ENCODE measurements at regions not wholly inside any gene's neighbourhood (a gene's known extent, or its start where the extent isn't known, plus 50 kb on each side); places are given as distances from the start of the nearest gene placed in this dataset.

- DNase-seq, result no peak
Measured at GRCh38 chr13:62964522-62964921, 1548.9 kb upstream of the PCDH20 start.

- no peak for DNase-seq
Measured at GRCh38 chr13:62960723-62961122, 1545.1 kb upstream of the PCDH20 start.

- DNase-seq, result no peak
Measured at GRCh38 chr13:62933809-62934208, 1518.2 kb upstream of the PCDH20 start.

- DNase-seq, result no peak
Measured at GRCh38 chr13:62932256-62932883, 1516.7 kb upstream of the PCDH20 start.

GRCh38 chr13:62931853-62932252 is 1516.2 kb upstream of the PCDH20 start:
- DNase-seq, result no peak

- no peak for DNase-seq
Measured at GRCh38 chr13:62924395-62924794, 1508.7 kb upstream of the PCDH20 start.

- DNase-seq, result no peak
Measured at GRCh38 chr13:62920159-62920558, 1504.5 kb upstream of the PCDH20 start.

- DNase-seq, result no peak
Measured at GRCh38 chr13:62919491-62919890, 1503.8 kb upstream of the PCDH20 start.

DNA sequence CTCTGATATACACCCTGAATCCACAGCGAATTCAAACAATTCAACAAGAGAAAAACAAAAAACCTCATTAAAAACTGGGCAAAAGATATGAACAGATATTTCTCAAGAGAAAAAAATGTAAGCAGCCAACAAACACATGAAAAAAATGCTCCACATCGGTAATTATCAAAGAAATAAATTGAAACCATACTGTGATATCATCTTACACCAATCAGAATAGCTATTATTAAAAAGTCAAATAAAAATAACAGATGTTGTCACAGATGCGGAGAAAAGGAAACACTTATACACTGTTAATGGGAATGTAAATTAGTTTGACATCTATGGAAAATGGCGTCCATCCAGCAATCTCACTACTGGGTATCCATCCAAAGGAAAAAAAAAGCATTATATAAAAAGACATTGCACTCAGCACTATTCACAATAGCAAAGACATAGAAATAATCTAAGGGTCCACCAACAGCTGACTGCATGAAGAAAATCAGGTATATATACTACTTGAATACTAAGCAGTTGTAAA is 1495.0 kb upstream of the PCDH20 start:
- DNase-seq, result no peak

GRCh38 chr13:62908321-62908720 is 1492.7 kb upstream of the PCDH20 start:
- no peak for DNase-seq

- no peak for DNase-seq
Measured at GRCh38 chr13:62906896-62907295, 1491.2 kb upstream of the PCDH20 start.

- no peak for DNase-seq
Measured at GRCh38 chr13:62906469-62906868, 1490.8 kb upstream of the PCDH20 start.

DNA sequence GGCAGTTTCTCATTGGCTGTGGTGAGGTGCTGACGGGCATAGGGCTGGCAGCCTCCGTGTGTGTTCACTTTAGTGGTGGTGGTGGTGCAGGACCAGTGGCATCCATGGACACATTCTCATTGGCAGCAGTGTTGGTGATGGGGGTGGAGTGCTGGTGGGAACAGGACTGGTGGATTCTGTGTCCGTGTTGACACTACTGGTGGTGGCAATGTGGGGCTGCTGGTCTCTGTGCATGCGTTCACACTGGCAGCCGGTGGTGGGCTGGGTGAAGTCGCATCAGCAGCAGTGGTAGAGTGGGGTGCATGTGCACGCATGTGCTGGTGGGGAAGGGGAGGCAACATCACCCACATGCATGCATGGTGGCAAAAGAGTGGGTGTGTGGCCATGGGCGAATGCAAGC is 1471.4 kb upstream of the PCDH20 start:
- DNase-seq, result no peak

DNA sequence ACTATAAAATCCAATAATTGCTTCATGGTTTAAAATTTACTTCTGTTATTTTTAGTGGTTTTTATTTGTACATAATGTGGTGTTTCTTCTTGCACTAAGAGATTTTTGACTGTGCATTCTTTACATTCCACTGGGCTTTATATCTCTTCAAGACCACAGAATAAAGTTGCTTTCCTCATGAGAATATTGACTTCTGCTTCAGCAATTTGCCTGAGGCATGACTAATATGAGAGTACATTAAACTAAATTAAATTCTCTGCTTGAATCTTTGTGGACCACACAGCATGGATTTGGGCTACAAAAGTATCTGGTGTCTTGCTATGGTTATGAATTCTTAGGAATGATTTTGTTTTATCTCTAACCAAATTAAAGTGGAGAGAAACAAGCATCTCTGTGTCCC is 1463.4 kb upstream of the PCDH20 start:
- DNase-seq, result no peak

DNA sequence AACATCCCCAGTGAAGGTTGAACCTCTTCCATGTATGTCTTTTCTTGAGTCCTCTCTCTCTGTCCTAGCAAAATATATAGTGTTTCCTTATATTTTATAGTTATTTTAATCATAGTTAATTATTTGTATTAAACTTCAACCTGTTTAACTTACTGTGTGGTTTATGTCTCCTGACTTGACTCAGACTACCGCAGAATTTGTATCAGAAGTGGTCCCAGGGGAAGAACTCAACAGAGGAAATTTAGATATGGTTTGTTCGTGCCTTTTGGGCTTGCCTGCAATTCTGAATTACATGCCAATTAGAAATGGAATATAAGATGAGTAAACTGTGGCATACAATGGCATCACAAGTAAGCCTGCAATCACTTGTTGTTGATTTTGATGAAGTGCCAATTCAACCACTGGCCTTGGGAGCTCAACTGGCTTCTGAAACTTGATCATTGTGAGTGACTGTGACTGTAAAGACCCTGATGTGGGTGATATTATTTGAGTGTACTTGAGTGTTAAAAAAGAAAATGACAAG is 1459.5 kb upstream of the PCDH20 start:
- DNase-seq, result no peak

GRCh38 chr13:62850331-62850730 is 1434.7 kb upstream of the PCDH20 start:
- no peak for DNase-seq

- DNase-seq, result no peak
Measured at GRCh38 chr13:62847520-62847919, 1431.9 kb upstream of the PCDH20 start.

- no peak for DNase-seq
Measured at GRCh38 chr13:62846302-62846701, 1430.7 kb upstream of the PCDH20 start.

- DNase-seq, result no peak
Measured at GRCh38 chr13:62839338-62839737, 1423.7 kb upstream of the PCDH20 start.

DNA sequence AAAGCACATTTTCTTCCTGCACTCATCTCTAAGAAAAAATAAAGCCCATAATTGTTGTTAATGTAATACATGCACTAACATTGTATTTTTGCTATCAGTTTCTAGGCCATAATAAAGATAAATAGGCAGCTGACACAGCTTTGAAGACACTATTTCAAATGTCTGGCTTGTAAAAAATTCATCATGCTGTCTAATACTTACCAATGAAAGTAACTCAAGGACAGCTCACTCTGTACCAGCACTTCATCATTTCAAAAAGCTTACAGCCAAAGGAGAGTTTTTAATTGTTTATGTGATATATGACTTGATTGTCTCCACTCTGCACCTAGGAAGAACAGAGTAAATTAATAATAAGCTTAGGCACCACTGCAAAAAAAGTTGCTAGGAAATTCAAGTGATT is 1423.3 kb upstream of the PCDH20 start:
- DNase-seq, result no peak

- DNase-seq, result no peak
Measured at GRCh38 chr13:62837895-62838294, 1422.2 kb upstream of the PCDH20 start.

DNA sequence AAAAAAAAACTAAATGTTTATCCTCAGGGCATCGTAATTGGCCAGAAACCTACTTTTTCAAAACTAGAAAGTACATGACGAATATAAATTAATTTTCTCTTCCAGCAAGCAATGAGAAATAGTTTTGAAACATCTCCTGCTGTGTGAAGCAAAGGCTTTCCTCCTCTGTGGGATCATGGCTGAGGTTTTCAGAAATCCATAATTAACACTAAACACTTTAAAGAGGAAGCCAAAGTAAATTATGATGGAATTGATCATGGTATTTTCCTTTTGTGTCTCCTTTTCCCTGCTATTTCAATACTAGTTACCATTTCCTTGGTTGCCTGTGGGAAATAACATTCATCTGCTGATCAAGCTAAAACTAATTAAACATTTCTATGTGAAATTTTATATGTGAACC is 1413.8 kb upstream of the PCDH20 start:
- no peak for DNase-seq

DNA sequence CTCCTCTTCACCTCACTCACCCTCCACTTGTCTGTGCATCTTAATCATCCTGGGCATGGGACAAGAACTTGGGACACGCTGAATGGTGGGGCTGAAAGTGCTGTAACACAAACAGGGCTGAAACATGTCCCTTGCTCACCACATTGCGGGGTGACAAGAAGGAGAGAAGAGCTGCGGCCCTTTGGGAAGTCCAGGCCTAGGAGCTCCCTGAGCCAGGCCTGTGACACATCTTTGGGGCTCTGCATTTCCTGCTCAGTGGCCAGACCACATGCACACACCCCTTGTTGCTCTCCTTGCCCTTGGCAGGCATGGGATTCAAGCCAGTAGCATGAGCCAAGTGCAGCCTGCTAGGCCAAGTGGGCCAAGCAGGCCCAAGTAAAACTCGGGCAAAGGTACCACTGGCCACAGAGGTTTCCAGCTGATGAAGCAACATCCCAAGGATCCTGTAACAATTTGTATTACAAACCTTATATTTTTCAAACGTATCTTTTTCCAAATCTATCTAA is 1384.3 kb upstream of the PCDH20 start:
- no peak for DNase-seq

GRCh38 chr13:62799038-62799535 is 1383.4 kb upstream of the PCDH20 start:
- DNase-seq, result no peak

GRCh38 chr13:62793850-62794249 is 1378.2 kb upstream of the PCDH20 start:
- no peak for DNase-seq
